Right atrium auricular region (tissue), 2 donors: ENCODE measurements at regions not wholly inside any gene's neighbourhood (a gene's known extent, or its start where the extent isn't known, plus 50 kb on each side); places are given as distances from the start of the nearest gene placed in this dataset.
"Not testable (repeated sequence)": the region's sequence is repeated elsewhere in the genome, so short reads cannot be mapped to it uniquely, and the experiment has no call there.

Experiments
- DNase-seq: peaks from one replicate; pipeline ENCODE4 v3.0.0-alpha.2; 2019; ENCODE audit warnings: low spot score
- H3K27ac ChIP-seq, 2 donors: fragments of 200-600 bp; sonication (generic); 1 replicate in 1 of 2; 2 replicates in 1 of 2; pipeline ENCODE4 v1.5.1; 2016 to 2019
- H3K27me3 ChIP-seq, 2 donors: fragments of 200-600 bp; sonication (generic); one replicate each; pipeline versions ENCODE4 v1.5.1 to v1.6.0; 2017 to 2019
- H3K36me3 ChIP-seq: fragments of 200-600 bp; sonication (generic); one replicate; pipeline ENCODE4 v1.5.1; 2016
- H3K4me1 ChIP-seq, 2 donors: fragments of 200-600 bp; sonication (generic); one replicate each; pipeline versions ENCODE4 v1.5.1 to v1.6.0; 2017 to 2019
- H3K4me3 ChIP-seq, 2 donors: fragments of 200-600 bp; sonication (generic); 1 replicate in 1 of 2; 2 replicates in 1 of 2; pipeline ENCODE4 v1.5.1; 2017 to 2019; ENCODE audit warnings: mild to moderate bottlenecking in 1 of 2, moderate library complexity in 1 of 2
- H3K9me3 ChIP-seq, 2 donors: fragments of 200-600 bp; sonication (generic); one replicate each; pipeline ENCODE4 v1.5.1; 2019
- TF ChIP-seq, protein P1 (sequence below), 2 donors: fragments of 200-600 bp; sonication (generic); IDR thresholded peaks; one replicate each; pipeline ENCODE4 v1.5.1; 2019; ENCODE audit warnings: antibody characterized with exemption in 2 of 2

DNA sequence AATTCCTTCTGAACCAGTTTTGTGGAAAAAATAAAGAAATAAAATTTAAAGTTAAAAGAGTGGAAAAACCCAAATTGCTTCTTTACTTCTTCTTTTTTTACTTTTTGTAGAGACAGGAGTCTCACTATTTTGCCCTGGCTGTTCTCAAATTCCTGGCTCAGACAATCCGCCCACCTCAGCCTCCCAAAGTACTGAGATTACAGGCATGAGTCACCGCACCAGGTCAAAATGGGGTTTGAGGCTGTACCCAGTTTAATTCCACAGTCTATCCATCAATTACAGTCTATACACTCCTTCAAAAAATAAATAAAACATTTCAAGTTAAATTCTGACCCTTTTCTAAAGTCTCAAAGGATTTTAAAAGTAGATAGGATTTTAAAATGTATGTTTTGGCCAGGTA lies 120.3 kb downstream of the FAM161A start:
- DNase-seq = no peak
- H3K4me3 ChIP-seq = no peak overlapping the region
- no peaks in the 10 kb centered on the region for H3K27me3 ChIP-seq
- H3K4me1 ChIP-seq = no peaks in the 10 kb centered on the region
- H3K36me3 ChIP-seq = no peaks in the 10 kb centered on the region
- H3K27ac ChIP-seq = no peak overlapping the region
- TF ChIP-seq, protein P1, sequence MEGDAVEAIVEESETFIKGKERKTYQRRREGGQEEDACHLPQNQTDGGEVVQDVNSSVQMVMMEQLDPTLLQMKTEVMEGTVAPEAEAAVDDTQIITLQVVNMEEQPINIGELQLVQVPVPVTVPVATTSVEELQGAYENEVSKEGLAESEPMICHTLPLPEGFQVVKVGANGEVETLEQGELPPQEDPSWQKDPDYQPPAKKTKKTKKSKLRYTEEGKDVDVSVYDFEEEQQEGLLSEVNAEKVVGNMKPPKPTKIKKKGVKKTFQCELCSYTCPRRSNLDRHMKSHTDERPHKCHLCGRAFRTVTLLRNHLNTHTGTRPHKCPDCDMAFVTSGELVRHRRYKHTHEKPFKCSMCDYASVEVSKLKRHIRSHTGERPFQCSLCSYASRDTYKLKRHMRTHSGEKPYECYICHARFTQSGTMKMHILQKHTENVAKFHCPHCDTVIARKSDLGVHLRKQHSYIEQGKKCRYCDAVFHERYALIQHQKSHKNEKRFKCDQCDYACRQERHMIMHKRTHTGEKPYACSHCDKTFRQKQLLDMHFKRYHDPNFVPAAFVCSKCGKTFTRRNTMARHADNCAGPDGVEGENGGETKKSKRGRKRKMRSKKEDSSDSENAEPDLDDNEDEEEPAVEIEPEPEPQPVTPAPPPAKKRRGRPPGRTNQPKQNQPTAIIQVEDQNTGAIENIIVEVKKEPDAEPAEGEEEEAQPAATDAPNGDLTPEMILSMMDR (IDR thresholded peaks at IDR 0.05) = no peak
- no peaks in the 10 kb centered on the region for H3K9me3 ChIP-seq

DNA sequence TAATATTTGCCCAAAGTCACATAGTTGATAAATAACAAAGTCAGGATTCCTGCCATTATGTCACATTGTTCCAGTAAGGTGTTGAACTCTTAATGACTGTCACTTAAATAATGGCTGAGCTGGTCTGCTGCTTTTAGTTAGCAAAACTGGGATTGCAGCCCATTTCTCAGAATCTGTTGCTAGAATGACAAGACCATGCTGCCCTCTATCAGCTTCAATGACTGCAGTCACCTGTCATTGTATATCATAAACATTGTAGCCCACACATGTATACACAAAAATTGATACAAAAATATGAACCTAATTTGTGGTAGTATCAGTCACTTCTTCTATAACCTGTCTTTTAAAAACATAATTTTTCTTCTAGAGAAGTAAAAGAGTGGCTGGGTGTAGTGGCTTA lies 121.1 kb downstream of the FAM161A start:
- Histone ChIP-seq H3K4me3 (no peak overlapping the region), H3K9me3 (no peaks in the 10 kb centered on the region), H3K27me3 (no peaks in the 10 kb centered on the region), H3K4me1 (no peaks in the 10 kb centered on the region), H3K27ac (no peak overlapping the region), H3K36me3 (no peaks in the 10 kb centered on the region)
- no peak for DNase-seq
- TF ChIP-seq, protein P1 (IDR thresholded peaks at IDR 0.05) = no peak

DNA sequence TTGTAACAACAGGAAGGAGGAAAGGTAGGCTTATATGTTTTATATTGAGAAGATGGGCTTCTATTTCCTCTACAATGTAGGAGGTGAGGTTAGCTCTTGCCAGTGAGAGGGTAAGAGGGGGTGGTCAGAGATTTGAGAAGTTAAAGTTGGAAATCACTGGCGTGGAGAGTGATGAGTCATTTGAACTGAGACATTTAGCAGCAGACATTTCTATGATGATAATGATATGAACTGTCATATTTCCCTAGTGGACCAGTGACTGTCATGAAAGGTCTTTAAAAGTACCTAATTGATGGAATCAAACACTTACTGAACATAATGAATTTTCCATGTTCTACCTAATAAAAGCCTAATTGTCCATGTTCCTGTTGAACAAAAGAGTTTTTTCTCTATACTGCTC lies 126.1 kb downstream of the FAM161A start:
- no peaks in the 10 kb centered on the region for H3K27me3 ChIP-seq
- no peaks in the 10 kb centered on the region for H3K4me1 ChIP-seq
- H3K27ac ChIP-seq = no peak overlapping the region

DNA sequence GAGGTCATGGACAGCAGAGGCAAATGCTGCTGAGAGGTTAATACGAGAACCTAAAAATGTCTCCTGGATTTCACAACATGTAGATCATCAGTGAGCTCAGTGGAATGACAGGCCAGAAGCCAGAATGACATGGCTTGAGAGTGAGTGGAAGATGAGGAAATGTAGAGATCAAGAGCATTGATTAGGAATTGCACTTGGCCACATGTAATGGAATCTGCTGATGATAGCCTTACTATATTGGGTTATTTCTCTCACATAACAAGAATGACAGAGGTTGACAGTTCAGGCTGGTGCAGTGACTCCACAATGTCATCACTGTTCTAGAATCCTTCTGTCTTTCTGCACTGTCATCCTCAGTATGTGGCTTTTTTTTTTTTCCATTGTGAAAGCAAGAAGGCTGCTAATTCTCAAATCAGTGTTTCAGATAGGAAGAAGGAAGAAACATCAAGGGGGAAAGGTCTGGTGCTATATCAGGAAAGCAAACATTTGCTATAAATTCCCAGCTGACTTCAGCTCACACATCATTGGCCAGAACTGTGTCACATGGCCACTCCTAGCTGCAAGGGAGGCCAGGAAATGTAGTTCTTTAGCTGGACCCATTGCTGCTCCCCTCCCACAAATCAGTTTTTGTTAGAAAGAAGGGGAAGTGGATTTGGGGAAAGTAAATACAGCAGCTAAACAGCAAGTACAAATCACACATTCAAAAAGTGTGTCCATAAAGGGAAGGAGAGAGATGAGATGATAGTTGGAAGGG lies 127.2 kb downstream of the FAM161A start:
- Histone ChIP-seq H3K4me3 (no peak overlapping the region), H3K27ac (peak overlapping the region in 1 of 2 donors; percentile 25), H3K4me1 (no peaks in the 10 kb centered on the region), H3K27me3 (no peaks in the 10 kb centered on the region), H3K36me3 (no peaks in the 10 kb centered on the region), H3K9me3 (peaks cover 0 to 11% of the 10 kb centered on the region in 2 donors)
- TF ChIP-seq, protein P1 (IDR thresholded peaks at IDR 0.05) = no peak
- DNase-seq = no peak

More for the DNA sequence above, 126.1 kb downstream of the FAM161A start:
- TF ChIP-seq, protein P1 (IDR thresholded peaks at IDR 0.05) = no peak
- no peak for DNase-seq
- Histone ChIP-seq H3K9me3 (peaks cover 0 to 11% of the 10 kb centered on the region in 2 donors), H3K36me3 (no peaks in the 10 kb centered on the region), H3K4me3 (no peak overlapping the region)

DNA sequence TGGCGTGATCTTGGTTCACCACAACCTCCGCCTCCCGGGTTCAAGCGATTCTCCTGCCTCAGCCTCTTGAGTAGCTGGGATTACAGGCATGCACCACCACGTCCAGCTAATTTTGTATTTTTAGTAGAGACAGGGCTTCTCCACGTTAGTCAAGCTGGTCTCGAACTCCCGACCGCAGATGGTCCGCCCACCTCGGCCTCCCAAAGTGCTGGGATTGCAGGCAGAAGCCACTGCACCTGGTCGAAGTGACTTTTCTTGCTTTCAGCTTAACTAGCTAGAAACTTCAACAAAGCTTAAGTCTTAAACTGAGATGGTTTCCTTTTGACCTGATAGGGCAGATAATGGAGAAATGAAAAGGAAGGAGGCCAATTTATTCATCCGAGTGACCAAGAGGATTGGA lies 130.5 kb downstream of the FAM161A start:
- not testable (repeated sequence) for H3K27ac ChIP-seq, H3K36me3 ChIP-seq, DNase-seq, H3K4me3 ChIP-seq, H3K4me1 ChIP-seq, H3K27me3 ChIP-seq
- peaks cover 0 to 11% of the 10 kb centered on the region in 2 donors for H3K9me3 ChIP-seq

DNA sequence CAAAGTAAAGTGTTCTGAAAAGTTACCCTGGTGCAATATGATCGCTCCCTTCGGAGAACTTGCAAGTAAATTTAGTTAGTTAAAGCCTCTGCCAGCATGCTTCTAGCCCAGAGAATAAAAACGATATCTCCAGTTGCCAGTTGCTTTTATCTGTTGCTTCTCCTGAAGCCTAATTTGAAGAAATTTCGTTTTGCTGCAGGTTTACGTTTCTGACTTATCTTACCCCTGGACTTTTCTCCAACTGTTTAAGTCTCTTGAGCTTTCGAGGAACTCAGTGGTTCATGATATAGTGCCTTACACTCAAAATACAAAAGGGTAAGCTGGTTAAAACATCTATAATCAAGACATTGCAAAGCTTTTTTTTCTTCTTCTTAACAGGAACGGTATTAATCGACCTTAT lies 131.1 kb downstream of the FAM161A start:
- TF ChIP-seq, protein P1 (IDR thresholded peaks at IDR 0.05) = no peak
- Histone ChIP-seq H3K27me3 (no peaks in the 10 kb centered on the region), H3K4me3 (no peak overlapping the region), H3K36me3 (no peaks in the 10 kb centered on the region), H3K9me3 (peaks cover 0 to 11% of the 10 kb centered on the region in 2 donors), H3K27ac (no peak overlapping the region), H3K4me1 (no peaks in the 10 kb centered on the region)
- DNase-seq = no peak
